Neural crest cell (in vitro differentiated cells): ENCODE measurements at regions not wholly inside any gene's neighbourhood (a gene's known extent, or its start where the extent isn't known, plus 50 kb on each side); places are given as distances from the start of the nearest gene placed in this dataset.

Source experiments
- DNase-seq: peaks from one replicate; pipeline ENCODE4 v3.0.0; 2021; ENCODE audit warnings: low read depth, mixed read lengths, low spot score
- H3K27ac Mint-ChIP-seq: one replicate; pipeline ENCODE4 v1.8.0; 2021; ENCODE audit warnings: mild to moderate bottlenecking, mixed read lengths; ENCODE audit not compliant: unreplicated experiment
- H3K27me3 Mint-ChIP-seq: 2 replicates; pipeline ENCODE4 v1.8.0; 2021; ENCODE audit warnings: low read depth, mild to moderate bottlenecking, mixed read lengths
- H3K36me3 Mint-ChIP-seq: 2 replicates; pipeline ENCODE4 v1.8.0; 2021; ENCODE audit warnings: low read depth, mild to moderate bottlenecking, mixed read lengths
- H3K4me1 Mint-ChIP-seq: 2 replicates; pipeline ENCODE4 v1.8.0; 2021; ENCODE audit warnings: mixed read lengths
- H3K4me3 Mint-ChIP-seq: one replicate; pipeline ENCODE4 v1.8.0; 2021; ENCODE audit warnings: mild to moderate bottlenecking, mixed read lengths
- H3K9me3 Mint-ChIP-seq: 2 replicates; pipeline ENCODE4 v1.8.0; 2021; ENCODE audit warnings: mixed read lengths
- CTCF ChIP-seq: fragments of 200-600 bp; sonication (generic); conservative IDR thresholded peaks from 2 replicates; pipeline ENCODE4 v1.5.0; 2021; ENCODE audit warnings: antibody characterized with exemption, mild to moderate bottlenecking

GRCh38 chr9:115531410-115532125 is 413.6 kb upstream of the TNC start:
- Mint-ChIP-seq H3K27me3 (no peaks in the 10 kb centered on the region), H3K4me1 (no peaks in the 10 kb centered on the region), H3K27ac (no peak overlapping the region), H3K4me3 (no peak overlapping the region), H3K36me3 (no peaks in the 10 kb centered on the region), H3K9me3 (no peaks in the 10 kb centered on the region)
- DNase-seq = no peak
- TF ChIP-seq CTCF = no peak

GRCh38 chr9:115533511-115533910 is 415.6 kb upstream of the TNC start:
- Mint-ChIP-seq H3K27me3 (no peaks in the 10 kb centered on the region), H3K4me1 (no peaks in the 10 kb centered on the region), H3K27ac (no peak overlapping the region), H3K36me3 (no peaks in the 10 kb centered on the region), H3K9me3 (peaks cover 3% of the 10 kb centered on the region), H3K4me3 (no peak overlapping the region)
- TF ChIP-seq CTCF = no peak
- no peak for DNase-seq

- H3K4me3 Mint-ChIP-seq = no peak overlapping the region
- TF ChIP-seq CTCF = no peak
- H3K9me3 Mint-ChIP-seq = peaks cover 3% of the 10 kb centered on the region
- DNase-seq = no peak
- no peaks in the 10 kb centered on the region for H3K27me3 Mint-ChIP-seq
- no peaks in the 10 kb centered on the region for H3K36me3 Mint-ChIP-seq
- no peak overlapping the region for H3K27ac Mint-ChIP-seq
- no peaks in the 10 kb centered on the region for H3K4me1 Mint-ChIP-seq
These were observed 422.1 kb upstream of the TNC start for GRCh38 chr9:115540091-115540490.

GRCh38 chr9:115543511-115543910 is 425.6 kb upstream of the TNC start:
- H3K4me1 Mint-ChIP-seq = peaks cover 6% of the 10 kb centered on the region
- H3K27me3 Mint-ChIP-seq = no peaks in the 10 kb centered on the region
- DNase-seq = no peak
- TF ChIP-seq CTCF = no peak
- no peaks in the 10 kb centered on the region for H3K9me3 Mint-ChIP-seq
- no peak overlapping the region for H3K4me3 Mint-ChIP-seq
- no peaks in the 10 kb centered on the region for H3K36me3 Mint-ChIP-seq
- no peak overlapping the region for H3K27ac Mint-ChIP-seq

GRCh38 chr9:115548609-115549260 is 430.8 kb upstream of the TNC start:
- Mint-ChIP-seq H3K27ac (no peak overlapping the region), H3K9me3 (no peaks in the 10 kb centered on the region), H3K4me3 (no peak overlapping the region), H3K4me1 (peaks cover 6% of the 10 kb centered on the region), H3K36me3 (no peaks in the 10 kb centered on the region), H3K27me3 (no peaks in the 10 kb centered on the region)
- no peak for DNase-seq
- TF ChIP-seq CTCF = no peak
